BLaER1 treated with 17β-estradiol and CSF1 and Interleukin-3, amounts not matched to agents 10 nM and 100 nM (cell line): ENCODE measurements at regions not wholly inside any gene's neighbourhood (a gene's known extent, or its start where the extent isn't known, plus 50 kb on each side); places are given as distances from the start of the nearest gene placed in this dataset.
A peak's percentile ranks its signal among the peaks of the same experiment; 100 is the strongest.

Experiments
- H3K27ac ChIP-seq, 11 experiments: shearing (Covaris generic); formaldehyde crosslinking; 2 replicates each; pipeline ENCODE4 v1.8.1; 2022
- H3K27me3 ChIP-seq, 11 experiments: shearing (Covaris generic); formaldehyde crosslinking; 2 replicates each; pipeline ENCODE4 v1.8.1; 2022
- H3K36me3 ChIP-seq, 11 experiments: shearing (Covaris generic); formaldehyde crosslinking; 2 replicates each; pipeline ENCODE4 v1.8.1; 2022
- H3K4me1 ChIP-seq, 10 experiments: shearing (Covaris generic); formaldehyde crosslinking; 2 replicates each; pipeline ENCODE4 v1.8.1; 2022
- H3K4me2 ChIP-seq, 11 experiments: shearing (Covaris generic); formaldehyde crosslinking; 2 replicates each; pipeline ENCODE4 v1.8.1; 2022
- H3K4me3 ChIP-seq, 10 experiments: shearing (Covaris generic); formaldehyde crosslinking; 2 replicates each; pipeline ENCODE4 v1.8.1; 2022
- H3K9ac ChIP-seq, 11 experiments: shearing (Covaris generic); formaldehyde crosslinking; 2 replicates each; pipeline ENCODE4 v1.8.1; 2022
- H3K9me3 ChIP-seq, 11 experiments: shearing (Covaris generic); formaldehyde crosslinking; replicated peaks in 1 of 11; 2 replicates each; pipeline ENCODE4 v1.8.1; 2022
- H4K20me1 ChIP-seq, 11 experiments: shearing (Covaris generic); formaldehyde crosslinking; 2 replicates each; pipeline ENCODE4 v1.8.1; 2022
- Cebpa-rat ChIP-seq, 11 experiments: shearing (Covaris generic); IDR thresholded peaks; 2 replicates each; pipeline ENCODE4 v1.8.1; 2022

- no peak overlapping the region for H3K9ac ChIP-seq
- H3K4me1 ChIP-seq, result peaks cover 7 to 24% (median 20%) of the 10 kb centered on the region in 10 experiments; a peak in 17 of 20 replicates
- H3K27ac ChIP-seq, result no peak overlapping the region
- TF ChIP-seq Cebpa-rat (IDR thresholded peaks at IDR 0.05), result no peak
- no peaks in the 10 kb centered on the region for H4K20me1 ChIP-seq
- no peaks in the 10 kb centered on the region for H3K27me3 ChIP-seq
- no peak overlapping the region for H3K4me3 ChIP-seq
- no peaks in the 10 kb centered on the region for H3K36me3 ChIP-seq
- peak overlapping the region in 6 of 11 experiments; percentile 1 to 24 (median 4); a peak in 5 of 22 replicates for H3K4me2 ChIP-seq
- H3K9me3 ChIP-seq, result no peaks in the 10 kb centered on the region
Observed at GRCh38 chr5:61609840-61610677, 278.0 kb downstream of the ZSWIM6 start.

GRCh38 chr5:61610678-61611024 lies 278.6 kb downstream of the ZSWIM6 start:
- Histone ChIP-seq H4K20me1 (no peaks in the 10 kb centered on the region), H3K27me3 (no peaks in the 10 kb centered on the region), H3K4me3 (no peak overlapping the region), H3K4me1 (peaks cover 4 to 24% (median 16%) of the 10 kb centered on the region in 10 experiments; a peak in 16 of 20 replicates), H3K27ac (no peak overlapping the region), H3K9ac (no peak overlapping the region), H3K4me2 (peak overlapping the region in 5 of 11 experiments; percentile 2 to 24 (median 5); a peak in 2 of 22 replicates), H3K9me3 (no peaks in the 10 kb centered on the region), H3K36me3 (no peaks in the 10 kb centered on the region)
- no peak for TF ChIP-seq Cebpa-rat (IDR thresholded peaks at IDR 0.05)

GRCh38 chr5:61612431-61612830 lies 280.4 kb downstream of the ZSWIM6 start:
- Histone ChIP-seq H3K4me2 (no peak overlapping the region), H3K27me3 (no peaks in the 10 kb centered on the region)
- no peak for TF ChIP-seq Cebpa-rat (IDR thresholded peaks at IDR 0.05)

GRCh38 chr5:61613679-61614078 lies 281.6 kb downstream of the ZSWIM6 start:
- Histone ChIP-seq H4K20me1 (no peaks in the 10 kb centered on the region), H3K36me3 (no peaks in the 10 kb centered on the region), H3K9ac (no peak overlapping the region), H3K4me3 (no peak overlapping the region), H3K4me2 (peak overlapping the region in 2 of 11 experiments; percentile 0 to 7; a peak in 1 of 22 replicates), H3K27me3 (no peaks in the 10 kb centered on the region), H3K4me1 (peaks cover 4 to 33% (median 18%) of the 10 kb centered on the region in 10 experiments; a peak in 16 of 20 replicates), H3K9me3 (no peaks in the 10 kb centered on the region), H3K27ac (no peak overlapping the region)
- TF ChIP-seq Cebpa-rat (IDR thresholded peaks at IDR 0.05), result no peak

More at GRCh38 chr5:61612431-61612830, 280.4 kb downstream of the ZSWIM6 start:
- no peaks in the 10 kb centered on the region for H3K36me3 ChIP-seq
- H3K9ac ChIP-seq, result no peak overlapping the region
- H3K4me1 ChIP-seq, result peaks cover 4 to 24% (median 13%) of the 10 kb centered on the region in 10 experiments; a peak in 15 of 20 replicates
- no peak overlapping the region for H3K4me3 ChIP-seq
- H4K20me1 ChIP-seq, result no peaks in the 10 kb centered on the region
- H3K27ac ChIP-seq, result no peak overlapping the region
- no peaks in the 10 kb centered on the region for H3K9me3 ChIP-seq

GRCh38 chr5:61614606-61615005 lies 282.5 kb downstream of the ZSWIM6 start:
- Histone ChIP-seq H3K36me3 (no peaks in the 10 kb centered on the region), H4K20me1 (no peaks in the 10 kb centered on the region), H3K27ac (no peak overlapping the region), H3K4me3 (no peak overlapping the region), H3K4me1 (peaks cover 11 to 42% (median 27%) of the 10 kb centered on the region in 10 experiments), H3K9ac (no peak overlapping the region), H3K9me3 (no peaks in the 10 kb centered on the region), H3K4me2 (peak overlapping the region in 6 of 11 experiments; percentile 0 to 26 (median 11); a peak in 6 of 22 replicates), H3K27me3 (no peaks in the 10 kb centered on the region)
- TF ChIP-seq Cebpa-rat (IDR thresholded peaks at IDR 0.05), result no peak

GRCh38 chr5:61617039-61617438 lies 285.0 kb downstream of the ZSWIM6 start:
- H3K9ac ChIP-seq, result no peak overlapping the region
- no peak overlapping the region for H3K4me2 ChIP-seq
- TF ChIP-seq Cebpa-rat (IDR thresholded peaks at IDR 0.05), result no peak
- no peak overlapping the region for H3K27ac ChIP-seq
- no peak overlapping the region for H3K4me3 ChIP-seq
- H3K4me1 ChIP-seq, result peaks cover 14 to 50% (median 40%) of the 10 kb centered on the region in 10 experiments
- no peaks in the 10 kb centered on the region for H3K27me3 ChIP-seq
- no peaks in the 10 kb centered on the region for H4K20me1 ChIP-seq
- no peaks in the 10 kb centered on the region for H3K9me3 ChIP-seq
- H3K36me3 ChIP-seq, result no peaks in the 10 kb centered on the region

GRCh38 chr5:61617995-61618525 lies 286.0 kb downstream of the ZSWIM6 start:
- H3K27me3 ChIP-seq, result peaks cover 0 to 2% (median 0%) of the 10 kb centered on the region in 11 experiments; a peak in 1 of 22 replicates
- H3K9ac ChIP-seq, result no peak overlapping the region
- H3K4me1 ChIP-seq, result peaks cover 14 to 50% (median 40%) of the 10 kb centered on the region in 10 experiments
- H4K20me1 ChIP-seq, result no peaks in the 10 kb centered on the region
- H3K27ac ChIP-seq, result no peak overlapping the region
- H3K4me3 ChIP-seq, result no peak overlapping the region
- no peaks in the 10 kb centered on the region for H3K36me3 ChIP-seq
- H3K9me3 ChIP-seq, result no peaks in the 10 kb centered on the region
- no peak for TF ChIP-seq Cebpa-rat (IDR thresholded peaks at IDR 0.05)
- H3K4me2 ChIP-seq, result peak overlapping the region in 8 of 11 experiments; percentile 72 to 90 (median 86); a peak in 12 of 22 replicates

- Histone ChIP-seq H3K36me3 (no peaks in the 10 kb centered on the region), H3K4me2 (peak overlapping the region in 9 of 11 experiments; percentile 60 to 90 (median 86); a peak in 16 of 22 replicates)
Observed at GRCh38 chr5:61618577-61618976, 286.5 kb downstream of the ZSWIM6 start.

GRCh38 chr5:61619289-61619688 lies 287.2 kb downstream of the ZSWIM6 start:
- Histone ChIP-seq H3K4me2 (peak overlapping the region; percentile 60 to 90 (median 80)), H3K36me3 (no peaks in the 10 kb centered on the region), H3K9me3 (no peaks in the 10 kb centered on the region), H4K20me1 (no peaks in the 10 kb centered on the region), H3K4me1 (peaks cover 14 to 45% (median 39%) of the 10 kb centered on the region in 10 experiments), H3K9ac (peak overlapping the region in 5 of 11 experiments; percentile 4 to 63 (median 31); a peak in 7 of 22 replicates), H3K4me3 (no peak overlapping the region), H3K27me3 (peaks cover under 1 to 14% (median 4%) of the 10 kb centered on the region in 11 experiments; a peak in 17 of 22 replicates), H3K27ac (peak overlapping the region in 9 of 11 experiments; percentile 8 to 78 (median 49); a peak in 14 of 22 replicates)
- TF ChIP-seq Cebpa-rat (IDR thresholded peaks at IDR 0.05), result no peak

More at GRCh38 chr5:61618577-61618976, 286.5 kb downstream of the ZSWIM6 start:
- H3K27me3 ChIP-seq, result peaks cover 0 to 7% (median 0%) of the 10 kb centered on the region in 11 experiments; a peak in 6 of 22 replicates
- no peaks in the 10 kb centered on the region for H3K9me3 ChIP-seq
- no peak for TF ChIP-seq Cebpa-rat (IDR thresholded peaks at IDR 0.05)
- peaks cover 14 to 49% (median 40%) of the 10 kb centered on the region in 10 experiments for H3K4me1 ChIP-seq
- H3K27ac ChIP-seq, result peak overlapping the region in 3 of 11 experiments; percentile 54 to 78 (median 68); a peak in 4 of 22 replicates
- no peaks in the 10 kb centered on the region for H4K20me1 ChIP-seq
- no peak overlapping the region for H3K4me3 ChIP-seq
- H3K9ac ChIP-seq, result no peak overlapping the region
